GM12878 (cell line): ENCODE measurements at regions not wholly inside any gene's neighbourhood (a gene's known extent, or its start where the extent isn't known, plus 50 kb on each side); places are given as distances from the start of the nearest gene placed in this dataset.

Experiments
- ATAC-seq: fragments of 200-7000 bp; cut with Tn5 transposase; 3 replicates; pipeline ENCODE4 v1.9.1; 2020; ENCODE audit warnings: mild to moderate bottlenecking, moderate library complexity
- BruUV-seq: library from RNA; stranded (reverse); fragments of 400-500 nt; replicated peaks from 2 replicates; lab custom pipeline; 2021; lab: Mats Ljungman, UMichigan
- CTCF ChIA-PET: fragments of 300-600 bp; sonication (Branson Sonifier 250); formaldehyde crosslinking; extraction: SDS; loops from one replicate; lab custom pipeline; 2021; ENCODE audit warnings: inconsistent platforms; lab: Yijun Ruan, JAX
- POLR2A ChIA-PET: fragments of 350-600 bp; formaldehyde crosslinking; extraction: SDS; loops from one replicate; lab custom pipeline; 2021; ENCODE audit warnings: inconsistent platforms; lab: Charles Lee
- RAD21 ChIA-PET: fragments of 300-600 bp; sonication (Branson Sonifier 250); formaldehyde crosslinking; loops from one replicate; lab custom pipeline; 2023; ENCODE audit warnings: antibody characterized with exemption; ENCODE audit not compliant: unreplicated experiment; lab: Charles Lee
- SMC1A ChIA-PET: fragments of 300-600 bp; sonication (Branson Sonifier 250); formaldehyde crosslinking; loops from one replicate; lab custom pipeline; 2023; ENCODE audit not compliant: unreplicated experiment, uncharacterized antibody; lab: Charles Lee
- DNase-seq: peaks from one replicate; pipeline ENCODE4 v3.0.0-alpha.2; 2011; ENCODE audit warnings: low read depth, low spot score
- FAIRE-seq: peaks from 3 replicates; lab custom pipeline; 2011; peaks lifted over from hg19 to GRCh38; lab: Jason Lieb, UNC
- H2AFZ ChIP-seq: 2 replicates; pipeline ENCODE4 v1.6.0; 2011; ENCODE audit warnings: low read depth, low read length, control low read depth; ENCODE audit not compliant: control insufficient read depth
- H3K27ac ChIP-seq: 2 replicates; pipeline ENCODE4 v1.5.1; 2011; ENCODE audit warnings: control low read depth; ENCODE audit not compliant: control insufficient read depth, insufficient read depth
- H3K27me3 ChIP-seq, 2 experiments: replicated peaks in 1 of 2; 2 replicates each; pipeline versions ENCODE4 v1.6.0 to v1.6.1; 2011; ENCODE audit warnings: low read length in 1 of 2; ENCODE audit not compliant: control insufficient read depth in 2 of 2, insufficient read depth in 2 of 2
- H3K36me3 ChIP-seq, 2 experiments: 2 replicates each; pipeline ENCODE4 v1.5.1; 2011; ENCODE audit warnings: low read length in 1 of 2; ENCODE audit not compliant: control insufficient read depth in 2 of 2, insufficient read depth in 2 of 2
- H3K4me1 ChIP-seq: 2 replicates; pipeline ENCODE4 v1.6.1; 2011; ENCODE audit warnings: mild to moderate bottlenecking, low read length, moderate library complexity, mixed read lengths; ENCODE audit not compliant: control insufficient read depth, insufficient read depth
- H3K4me2 ChIP-seq: 2 replicates; pipeline ENCODE4 v1.6.0; 2011; ENCODE audit warnings: control low read depth; ENCODE audit not compliant: control insufficient read depth, insufficient read depth
- H3K4me3 ChIP-seq: fragments of 200-600 bp; sonication (generic); 2 replicates; pipeline ENCODE4 v1.5.1; 2016
- H3K79me2 ChIP-seq: 2 replicates; pipeline ENCODE4 v1.6.0; 2011; ENCODE audit warnings: low read length; ENCODE audit not compliant: control insufficient read depth, insufficient read depth
- H3K9ac ChIP-seq: 2 replicates; pipeline ENCODE4 v1.8.0; 2011; ENCODE audit warnings: low read length, control low read depth, mixed read lengths; ENCODE audit not compliant: control insufficient read depth, insufficient read depth
- H3K9me3 ChIP-seq: replicated peaks from 3 replicates; pipeline ENCODE4 v1.5.1; 2011; ENCODE audit warnings: mild to moderate bottlenecking, low read length; ENCODE audit not compliant: control insufficient read depth, insufficient read depth
- H4K20me1 ChIP-seq: 2 replicates; pipeline ENCODE4 v1.6.0; 2011; ENCODE audit not compliant: control insufficient read depth, insufficient read depth
- ATF2 ChIP-seq: IDR thresholded peaks from 2 replicates; pipeline ENCODE4 v1.6.1; 2012; ENCODE audit warnings: low read length, inconsistent platforms
- ATF7 ChIP-seq: fragments of 450-650 bp; IDR thresholded peaks from 2 replicates; pipeline ENCODE4 v1.6.1; 2016; ENCODE audit warnings: low read depth, mild to moderate bottlenecking
- CUX1 ChIP-seq: IDR thresholded peaks from 2 replicates; pipeline ENCODE4 v1.6.1; 2012; ENCODE audit warnings: improper control_type of control experiment, low read depth, low read length; ENCODE audit not compliant: insufficient replicate concordance
- FOS ChIP-seq: IDR thresholded peaks from 3 replicates; pipeline ENCODE4 v1.6.1; 2011; ENCODE audit warnings: borderline replicate concordance; ENCODE audit not compliant: insufficient read length; ENCODE audit errors: extremely low read depth
- HDAC2 ChIP-seq: fragments of 200-600 bp; sonication (generic); IDR thresholded peaks from 2 replicates; pipeline ENCODE4 v1.6.1; 2017
- IKZF2 ChIP-seq, 2 experiments: fragments of 450-650 bp; IDR thresholded peaks; 2 replicates each; pipeline ENCODE4 v1.6.1; 2017; ENCODE audit warnings: mild to moderate bottlenecking in 2 of 2, moderate library complexity in 2 of 2
- MXI1 ChIP-seq: fragments of 150-350 bp; IDR thresholded peaks from 2 replicates; pipeline ENCODE4 v1.6.1; 2011; ENCODE audit warnings: low read depth, mild to moderate bottlenecking, inconsistent platforms, low read length, improper control_type of control experiment
- NFYA ChIP-seq: IDR thresholded peaks from 2 replicates; pipeline ENCODE4 v1.6.1; 2011; ENCODE audit warnings: low read depth, mild to moderate bottlenecking, low read length, improper control_type of control experiment, borderline replicate concordance
- SUZ12 ChIP-seq: fragments of 200-600 bp; sonication (generic); IDR thresholded peaks from one replicate; pipeline ENCODE4 v1.6.1; 2018; ENCODE audit warnings: antibody characterized with exemption, mild to moderate bottlenecking; ENCODE audit not compliant: unreplicated experiment
- ZBTB40 ChIP-seq: fragments of 450-650 bp; IDR thresholded peaks from 2 replicates; pipeline ENCODE4 v1.6.1; 2016; ENCODE audit warnings: mild to moderate bottlenecking, moderate library complexity, borderline replicate concordance
- ZNF24 ChIP-seq: fragments of 450-650 bp; IDR thresholded peaks from 2 replicates; pipeline ENCODE4 v1.6.1; 2017; ENCODE audit warnings: antibody characterized with exemption, mild to moderate bottlenecking
- WGBS: methylation state at CpG from one replicate; pipeline ENCODE4 v1.1.6; 2016; ENCODE audit warnings: low lambda C conversion rate; ENCODE audit not compliant: insufficient replicate concordance, insufficient coverage; ENCODE audit errors: missing lambda C conversion rate; 5-methylcytosine and 5-hydroxymethylcytosine counted together
- in situ Hi-C: fragments of 300-500 bp; cut with MboI; formaldehyde crosslinking; loops from 9 replicates; pipeline ENCODE4 v1.14.3; 2018; ENCODE audit warnings: mixed read lengths
- intact Hi-C: fragments of 100-400 bp; cut with micrococcal nuclease; formaldehyde crosslinking; loops from one replicate; pipeline ENCODE4 v1.14.2; 2022; ENCODE audit not compliant: unreplicated experiment

GRCh38 chr14:104392396-104393198 is 187.0 kb upstream of the C14orf180 start:
- ATAC-seq, result no peak
- Histone ChIP-seq H3K27me3 (no peaks in the 10 kb centered on the region; a peak in 1 of 4 replicates), H3K9ac (no peak overlapping the region), H3K4me3 (no peak overlapping the region), H2AFZ (no peak overlapping the region), H3K79me2 (no peaks in the 10 kb centered on the region), H3K4me2 (no peak overlapping the region), H3K4me1 (peaks cover 16% of the 10 kb centered on the region), H3K9me3 (no peaks in the 10 kb centered on the region; the same call in 2 of the 3 replicates), H4K20me1 (no peaks in the 10 kb centered on the region), H3K36me3 (no peaks in the 10 kb centered on the region), H3K27ac (no peak overlapping the region)
- RAD21 ChIA-PET, result no interaction called here
- in situ Hi-C loops (no loop called here), intact Hi-C loops (no loop called here)
- POLR2A ChIA-PET, result no interaction called here
- DNase-seq, result no peak
- FAIRE-seq, result no peak
- 64% methylated on average over 23 of the region's 28 CpGs for WGBS
- SMC1A ChIA-PET, result no interaction called here
- BruUV-seq, result no TSS peak
- CTCF ChIA-PET, result interaction anchor here (0.5 to 0.7 kb wide), 3 partner anchors 125 to 977 kb away, joined by 3 to 4 read pairs (median 3); no protein-coding TSS in a partner anchor
- no peak for TF ChIP-seq ATF7
- no peak for TF ChIP-seq NFYA
- TF ChIP-seq MXI1, result no peak
- TF ChIP-seq IKZF2 (IDR thresholded peaks at IDR 0.05), result no peak
- TF ChIP-seq CUX1, result no peak
- TF ChIP-seq ATF2, result no peak
- TF ChIP-seq SUZ12, result no peak
- TF ChIP-seq ZNF24, result no peak
- no peak for TF ChIP-seq FOS
- TF ChIP-seq HDAC2, result no peak
- TF ChIP-seq ZBTB40, result no peak
